ENCODE measurements at regions not wholly inside any gene's neighbourhood (a gene's known extent, or its start where the extent isn't known, plus 50 kb on each side); places are given as distances from the start of the nearest gene placed in this dataset.

DNA sequence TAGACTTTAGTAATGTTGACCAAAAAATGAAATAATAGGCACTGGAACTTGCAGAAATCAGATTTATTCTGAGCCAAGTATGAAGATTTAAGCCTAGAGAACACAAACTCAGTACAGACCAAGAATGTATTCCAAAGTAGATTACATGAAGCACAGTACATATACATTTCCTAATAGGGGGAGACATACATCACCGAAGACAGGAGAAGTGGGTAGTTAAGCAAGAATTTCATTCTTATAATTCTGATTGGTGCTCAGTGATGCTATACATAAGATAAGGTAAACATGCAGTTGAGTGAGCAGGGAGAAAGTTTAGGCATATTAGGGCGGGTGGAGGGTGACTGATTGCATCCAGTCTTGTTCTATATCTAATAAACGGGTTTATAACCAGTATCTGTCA, 2218.8 kb downstream of the PCDH9 start:
- TF ChIP-seq, protein P1, sequence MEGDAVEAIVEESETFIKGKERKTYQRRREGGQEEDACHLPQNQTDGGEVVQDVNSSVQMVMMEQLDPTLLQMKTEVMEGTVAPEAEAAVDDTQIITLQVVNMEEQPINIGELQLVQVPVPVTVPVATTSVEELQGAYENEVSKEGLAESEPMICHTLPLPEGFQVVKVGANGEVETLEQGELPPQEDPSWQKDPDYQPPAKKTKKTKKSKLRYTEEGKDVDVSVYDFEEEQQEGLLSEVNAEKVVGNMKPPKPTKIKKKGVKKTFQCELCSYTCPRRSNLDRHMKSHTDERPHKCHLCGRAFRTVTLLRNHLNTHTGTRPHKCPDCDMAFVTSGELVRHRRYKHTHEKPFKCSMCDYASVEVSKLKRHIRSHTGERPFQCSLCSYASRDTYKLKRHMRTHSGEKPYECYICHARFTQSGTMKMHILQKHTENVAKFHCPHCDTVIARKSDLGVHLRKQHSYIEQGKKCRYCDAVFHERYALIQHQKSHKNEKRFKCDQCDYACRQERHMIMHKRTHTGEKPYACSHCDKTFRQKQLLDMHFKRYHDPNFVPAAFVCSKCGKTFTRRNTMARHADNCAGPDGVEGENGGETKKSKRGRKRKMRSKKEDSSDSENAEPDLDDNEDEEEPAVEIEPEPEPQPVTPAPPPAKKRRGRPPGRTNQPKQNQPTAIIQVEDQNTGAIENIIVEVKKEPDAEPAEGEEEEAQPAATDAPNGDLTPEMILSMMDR (IDR thresholded peaks at IDR 0.05), result no peak
- TF ChIP-seq POLR2A (IDR thresholded peaks at IDR 0.05), result no peak
